ENCODE measurements at regions not wholly inside any gene's neighbourhood (a gene's known extent, or its start where the extent isn't known, plus 50 kb on each side); places are given as distances from the start of the nearest gene placed in this dataset.

GRCh38 chr7:106721816-106722785 lies 61.1 kb upstream of the CCDC71L start:
- H3K9me3 ChIP-seq (ENCODE audit: insufficient read depth, low read length): no peaks in the 10 kb centered on the region
- no peak overlapping the region for H3K9ac ChIP-seq (ENCODE audit: insufficient read length, low read depth)
- TF ChIP-seq YY1 (IDR thresholded peaks at IDR 0.05; ENCODE audit: insufficient read depth, insufficient read length) (no peak), ZNF274 (IDR thresholded peaks at IDR 0.05; ENCODE audit: low read depth, low read length) (no peak), SUZ12 (IDR thresholded peaks at IDR 0.05; ENCODE audit: extremely low read depth, insufficient read depth, insufficient read length) (no peak)
- no peaks in the 10 kb centered on the region for H3K27me3 ChIP-seq (ENCODE audit: insufficient read depth, insufficient read length)
- no peak for DNase-seq (ENCODE audit: low read depth, low spot score)
- no peaks in the 10 kb centered on the region for H3K36me3 ChIP-seq (ENCODE audit: insufficient read depth, insufficient read length, low read length)
- H3K4me3 ChIP-seq (ENCODE audit: insufficient read length, low read depth): no peak overlapping the region
- H3K4me1 ChIP-seq (ENCODE audit: insufficient read depth, insufficient read length): no peaks in the 10 kb centered on the region

GRCh38 chr7:106723398-106723797 lies 62.4 kb upstream of the CCDC71L start:
- H3K36me3 ChIP-seq (ENCODE audit: insufficient read depth, insufficient read length, low read length): no peaks in the 10 kb centered on the region
- no peak overlapping the region for H3K4me3 ChIP-seq (ENCODE audit: insufficient read length, low read depth)
- DNase-seq (ENCODE audit: low read depth, low spot score): no peak

GRCh38 chr7:106729720-106730385 lies 68.9 kb upstream of the CCDC71L start:
- no peak overlapping the region for H3K4me3 ChIP-seq (ENCODE audit: insufficient read length, low read depth)
- DNase-seq (ENCODE audit: low read depth, low spot score): no peak
- no peak overlapping the region for H3K9ac ChIP-seq (ENCODE audit: insufficient read length, low read depth)
- no peaks in the 10 kb centered on the region; the same call in 1 of the 2 replicates for H3K9me3 ChIP-seq (ENCODE audit: insufficient read depth, low read length)
- TF ChIP-seq YY1 (IDR thresholded peaks at IDR 0.05; ENCODE audit: insufficient read depth, insufficient read length) (no peak), SUZ12 (IDR thresholded peaks at IDR 0.05; ENCODE audit: extremely low read depth, insufficient read depth, insufficient read length) (no peak), ZNF274 (IDR thresholded peaks at IDR 0.05; ENCODE audit: low read depth, low read length) (no peak)
- H3K36me3 ChIP-seq (ENCODE audit: insufficient read depth, insufficient read length, low read length): no peaks in the 10 kb centered on the region
- no peaks in the 10 kb centered on the region for H3K27me3 ChIP-seq (ENCODE audit: insufficient read depth, insufficient read length)
- no peaks in the 10 kb centered on the region for H3K4me1 ChIP-seq (ENCODE audit: insufficient read depth, insufficient read length)

More at GRCh38 chr7:106723398-106723797, 62.4 kb upstream of the CCDC71L start:
- Histone ChIP-seq H3K4me1 (ENCODE audit: insufficient read depth, insufficient read length) (no peaks in the 10 kb centered on the region), H3K27me3 (ENCODE audit: insufficient read depth, insufficient read length) (no peaks in the 10 kb centered on the region), H3K9me3 (ENCODE audit: insufficient read depth, low read length) (no peaks in the 10 kb centered on the region), H3K9ac (ENCODE audit: insufficient read length, low read depth) (no peak overlapping the region)
- TF ChIP-seq ZNF274 (IDR thresholded peaks at IDR 0.05; ENCODE audit: low read depth, low read length) (no peak), YY1 (IDR thresholded peaks at IDR 0.05; ENCODE audit: insufficient read depth, insufficient read length) (no peak), SUZ12 (IDR thresholded peaks at IDR 0.05; ENCODE audit: extremely low read depth, insufficient read depth, insufficient read length) (no peak)

GRCh38 chr7:106731187-106731586 lies 70.2 kb upstream of the CCDC71L start:
- H3K9ac ChIP-seq (ENCODE audit: insufficient read length, low read depth): no peak overlapping the region

DNA sequence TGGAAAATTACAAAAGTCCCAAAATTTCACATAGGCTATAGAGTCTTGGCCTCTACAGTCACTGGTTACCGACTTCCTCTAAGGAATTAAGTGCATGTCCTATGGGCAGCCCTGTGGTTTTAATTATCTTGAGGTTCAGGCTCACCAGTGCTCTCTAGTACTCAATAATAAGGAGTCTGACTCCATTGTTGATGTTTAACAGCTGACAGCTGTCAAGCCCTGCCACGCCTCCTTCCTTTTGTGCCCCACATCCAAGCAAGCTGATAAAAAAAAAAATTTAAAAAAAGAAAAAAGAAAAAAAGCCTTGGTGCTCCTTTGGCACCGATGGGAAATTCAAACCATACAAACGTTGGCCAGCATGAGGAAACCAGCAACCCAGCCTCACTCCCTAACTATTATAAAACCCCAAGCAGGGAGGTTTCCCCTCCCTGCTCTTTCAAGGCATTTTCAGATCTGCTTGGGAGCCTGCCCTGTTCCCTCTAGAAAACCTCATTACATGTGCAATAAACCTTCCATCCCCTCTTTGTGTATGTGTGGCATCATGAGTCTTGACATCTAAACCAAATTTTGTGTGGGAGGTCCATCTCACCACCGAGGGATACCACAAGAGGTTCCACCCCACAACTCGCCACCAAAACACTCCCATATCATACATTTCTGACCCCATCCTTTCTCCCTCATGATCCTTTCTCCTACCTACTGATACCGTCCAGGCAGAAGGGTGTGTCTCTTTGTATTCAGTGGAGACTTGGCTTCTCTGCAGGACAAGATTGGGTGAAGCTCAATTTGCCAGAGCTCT lies 70.9 kb upstream of the CCDC71L start:
- TF ChIP-seq SUZ12 (IDR thresholded peaks at IDR 0.05; ENCODE audit: extremely low read depth, insufficient read depth, insufficient read length): no peak
- no peak for TF ChIP-seq YY1 (IDR thresholded peaks at IDR 0.05; ENCODE audit: insufficient read depth, insufficient read length)
- TF ChIP-seq ZNF274 (IDR thresholded peaks at IDR 0.05; ENCODE audit: low read depth, low read length): no peak
- no peak overlapping the region for H3K4me3 ChIP-seq (ENCODE audit: insufficient read length, low read depth)
- H3K9me3 ChIP-seq (ENCODE audit: insufficient read depth, low read length): peaks cover 12% of the 10 kb centered on the region
- no peaks in the 10 kb centered on the region for H3K27me3 ChIP-seq (ENCODE audit: insufficient read depth, insufficient read length)
- no peaks in the 10 kb centered on the region for H3K4me1 ChIP-seq (ENCODE audit: insufficient read depth, insufficient read length)
- H3K9ac ChIP-seq (ENCODE audit: insufficient read length, low read depth): no peak overlapping the region
- no peaks in the 10 kb centered on the region for H3K36me3 ChIP-seq (ENCODE audit: insufficient read depth, insufficient read length, low read length)
- DNase-seq (ENCODE audit: low read depth, low spot score): no peak

More at GRCh38 chr7:106731187-106731586, 70.2 kb upstream of the CCDC71L start:
- H3K4me1 ChIP-seq (ENCODE audit: insufficient read depth, insufficient read length): no peaks in the 10 kb centered on the region
- no peak for DNase-seq (ENCODE audit: low read depth, low spot score)
- no peaks in the 10 kb centered on the region for H3K27me3 ChIP-seq (ENCODE audit: insufficient read depth, insufficient read length)
- no peaks in the 10 kb centered on the region for H3K36me3 ChIP-seq (ENCODE audit: insufficient read depth, insufficient read length, low read length)
- TF ChIP-seq YY1 (IDR thresholded peaks at IDR 0.05; ENCODE audit: insufficient read depth, insufficient read length): no peak
- TF ChIP-seq SUZ12 (IDR thresholded peaks at IDR 0.05; ENCODE audit: extremely low read depth, insufficient read depth, insufficient read length): no peak
- TF ChIP-seq ZNF274 (IDR thresholded peaks at IDR 0.05; ENCODE audit: low read depth, low read length): no peak
- H3K9me3 ChIP-seq (ENCODE audit: insufficient read depth, low read length): peaks cover 12% of the 10 kb centered on the region
- no peak overlapping the region for H3K4me3 ChIP-seq (ENCODE audit: insufficient read length, low read depth)

DNA sequence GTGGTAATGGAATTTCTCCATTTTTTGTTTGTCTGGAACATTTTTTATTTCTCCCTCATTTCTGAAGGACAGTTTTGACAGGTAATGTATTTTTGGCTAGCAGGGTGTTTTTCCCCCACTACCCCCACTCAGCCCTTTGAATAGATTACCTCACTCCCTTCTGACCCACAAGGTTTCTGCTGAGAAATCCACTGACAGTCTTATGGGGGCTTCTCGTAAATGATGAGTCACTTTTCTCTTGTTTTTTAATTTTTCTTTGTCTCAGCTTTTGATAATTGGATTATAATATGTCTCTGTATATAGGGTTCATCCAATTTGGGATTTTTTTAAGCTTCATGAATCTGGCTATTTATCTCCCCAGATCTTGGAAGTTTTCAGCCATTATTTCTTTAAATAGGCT lies 74.7 kb upstream of the CCDC71L start:
- Histone ChIP-seq H3K9me3 (ENCODE audit: insufficient read depth, low read length) (peaks cover 12% of the 10 kb centered on the region), H3K36me3 (ENCODE audit: insufficient read depth, insufficient read length, low read length) (no peaks in the 10 kb centered on the region), H3K4me1 (ENCODE audit: insufficient read depth, insufficient read length) (no peaks in the 10 kb centered on the region), H3K4me3 (ENCODE audit: insufficient read length, low read depth) (no peak overlapping the region), H3K27me3 (ENCODE audit: insufficient read depth, insufficient read length) (no peaks in the 10 kb centered on the region), H3K9ac (ENCODE audit: insufficient read length, low read depth) (no peak overlapping the region)
- no peak for TF ChIP-seq SUZ12 (IDR thresholded peaks at IDR 0.05; ENCODE audit: extremely low read depth, insufficient read depth, insufficient read length)
- TF ChIP-seq YY1 (IDR thresholded peaks at IDR 0.05; ENCODE audit: insufficient read depth, insufficient read length): no peak
- TF ChIP-seq ZNF274 (IDR thresholded peaks at IDR 0.05; ENCODE audit: low read depth, low read length): no peak
- no peak for DNase-seq (ENCODE audit: low read depth, low spot score)
